Activated naive CD4-positive, alpha-beta T cell treated with Interleukin-2 at 50 U/mL for 16 hours (primary cell): ENCODE measurements at regions not wholly inside any gene's neighbourhood (a gene's known extent, or its start where the extent isn't known, plus 50 kb on each side); places are given as distances from the start of the nearest gene placed in this dataset.

Experiments used
- DNase-seq: peaks from one replicate; pipeline ENCODE4 v3.0.0-alpha.2; 2020

DNA sequence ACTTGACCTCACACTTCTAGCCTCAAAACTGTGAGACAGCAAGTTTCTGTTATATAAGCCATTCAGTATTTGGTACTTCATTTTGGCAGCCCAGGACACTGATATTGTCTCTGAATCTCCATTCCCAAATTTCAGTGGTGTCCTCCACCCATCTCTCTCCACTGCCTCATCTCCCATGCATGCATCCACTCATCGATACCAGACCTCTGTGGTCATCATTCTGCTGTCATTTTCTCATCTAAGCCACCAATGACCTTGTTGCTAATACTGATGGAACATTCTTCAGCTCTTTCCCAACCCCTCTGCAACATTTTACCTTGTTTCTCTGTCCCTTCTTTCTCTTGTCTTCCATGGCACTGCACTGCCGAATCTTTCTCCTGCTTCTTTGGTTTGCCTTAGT is 221.8 kb downstream of the SNX18 start:
- DNase-seq = no peak

DNA sequence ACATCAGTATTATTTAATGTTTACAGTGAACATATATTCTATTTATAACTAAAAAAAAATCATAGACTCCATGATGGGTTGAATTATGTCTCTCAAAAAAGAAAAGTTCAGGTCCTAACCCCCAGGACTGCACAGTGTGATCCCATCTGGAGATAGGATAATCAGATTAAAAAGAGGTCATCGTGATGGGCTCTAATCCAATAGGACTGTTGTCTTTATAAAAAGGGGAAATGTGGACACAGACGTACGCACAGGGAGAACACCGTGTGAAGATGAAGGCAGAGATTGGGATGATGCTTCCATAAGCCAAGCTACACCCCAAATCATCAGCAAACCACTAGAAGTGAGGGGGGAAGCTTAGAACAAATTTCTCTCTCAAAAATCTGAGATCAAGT is 221.4 kb downstream of the SNX18 start:
- no peak for DNase-seq

DNA sequence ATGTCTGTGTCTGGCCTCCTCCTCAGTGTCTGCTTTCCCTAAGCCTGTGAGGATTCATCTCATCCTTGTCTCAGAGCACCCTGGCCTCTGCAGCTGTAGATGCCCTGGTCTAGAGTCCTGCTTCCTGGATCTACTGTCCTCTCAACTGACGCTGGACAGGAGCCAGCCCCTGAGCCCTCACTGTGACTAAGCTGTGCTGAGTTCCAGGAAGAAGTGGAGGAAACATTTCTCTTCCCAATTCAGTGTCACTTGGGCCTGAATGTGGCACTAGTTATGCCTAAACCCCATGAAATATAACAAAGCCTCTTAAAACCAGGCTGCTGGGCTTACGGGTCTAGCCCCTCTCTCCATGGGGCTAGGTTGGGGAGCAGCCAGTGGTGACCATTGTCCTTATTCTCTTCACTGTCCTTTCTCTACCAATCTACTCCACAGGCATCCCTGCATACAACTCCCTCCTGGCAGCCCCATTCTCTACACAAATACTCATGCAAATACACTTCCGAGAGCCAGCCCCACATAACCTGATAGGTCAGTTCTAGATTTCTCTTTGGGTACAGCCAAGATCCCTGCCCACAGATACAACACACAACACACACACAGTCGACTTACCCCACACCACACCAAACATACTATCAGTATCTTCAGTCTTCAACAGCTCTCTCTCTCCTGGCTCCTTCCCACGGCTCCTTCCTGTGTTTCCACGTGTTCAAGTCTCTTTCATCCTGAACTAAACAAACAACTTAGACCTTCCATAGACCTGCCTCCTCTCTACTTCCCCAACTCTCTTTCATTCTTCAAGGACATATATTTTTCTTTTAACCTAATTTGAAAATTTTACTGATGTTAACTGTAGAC is 220.8 kb downstream of the SNX18 start:
- no peak for DNase-seq

DNA sequence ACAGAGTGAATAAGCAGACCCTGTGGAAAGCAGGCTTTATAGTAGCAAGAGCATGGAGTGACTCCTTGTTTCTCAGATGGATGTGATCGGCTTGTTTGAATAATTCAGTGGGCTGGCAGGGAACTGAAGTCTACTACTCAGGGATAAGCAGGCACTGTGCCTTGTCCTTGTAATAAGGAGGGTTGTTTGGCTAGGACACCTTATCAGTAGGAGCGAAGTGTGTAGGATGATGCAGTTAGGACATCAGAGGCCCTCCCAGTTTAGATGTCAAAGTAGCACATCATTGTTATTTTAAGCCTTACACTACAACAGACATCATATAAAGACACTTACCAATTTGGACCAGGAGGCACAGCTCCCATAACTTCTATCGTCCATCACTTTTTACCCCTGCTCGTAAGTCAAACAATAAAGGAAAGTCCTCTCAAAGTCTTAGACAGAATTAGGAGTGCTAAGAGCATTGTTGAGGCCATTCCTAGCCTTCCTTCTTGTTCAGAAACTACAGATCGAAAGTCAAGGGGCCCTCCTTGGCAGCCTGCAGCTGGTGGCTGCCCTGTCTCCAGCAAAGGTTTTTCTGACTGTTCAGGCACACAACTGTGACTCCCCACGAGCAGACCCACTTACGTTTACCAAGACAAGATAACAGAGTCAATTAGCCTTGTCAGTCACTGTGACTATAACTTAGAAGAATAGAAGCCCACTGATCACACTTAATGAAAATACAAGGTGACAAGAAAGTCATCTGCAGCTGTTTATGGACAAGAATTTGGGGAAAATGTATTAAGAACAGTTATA is 218.6 kb downstream of the SNX18 start:
- no peak for DNase-seq

DNA sequence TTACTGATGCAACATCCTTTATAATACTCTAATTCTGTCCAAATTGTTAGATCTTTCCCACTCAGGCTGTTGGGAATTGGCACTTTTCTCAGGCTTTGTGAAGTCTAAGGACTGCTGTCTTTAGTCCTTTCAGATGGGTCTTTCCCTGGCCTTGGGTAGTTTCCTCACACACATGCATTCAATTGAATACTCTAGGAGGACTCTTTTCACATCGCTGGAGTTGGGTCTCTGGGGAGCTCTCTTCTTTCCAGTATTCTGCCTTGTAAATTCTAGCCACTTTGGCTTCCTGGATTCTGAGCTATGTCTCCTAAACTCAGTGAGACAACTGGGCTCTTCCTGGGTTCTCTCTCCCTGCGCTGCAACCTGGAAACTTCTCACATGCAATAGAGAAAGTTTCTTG is 215.5 kb downstream of the SNX18 start:
- DNase-seq = no peak

DNA sequence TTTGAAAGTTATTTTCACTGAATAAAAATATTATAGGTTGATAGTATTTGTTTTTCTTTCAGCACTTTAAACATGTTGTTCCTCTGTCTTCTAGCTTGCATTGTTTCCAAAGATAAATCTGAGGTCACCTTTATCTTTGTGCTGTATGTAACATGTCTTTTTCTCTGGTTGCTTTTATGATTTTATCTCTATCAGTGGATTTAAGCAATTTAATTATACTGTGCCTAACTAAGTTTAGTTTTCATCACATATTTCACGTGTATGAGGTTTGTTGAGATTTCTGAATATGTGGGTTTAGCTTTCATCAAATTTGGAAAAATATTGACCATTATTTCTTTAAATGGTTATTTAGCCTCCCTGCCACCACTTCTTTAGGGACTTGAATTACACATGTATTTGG is 214.5 kb downstream of the SNX18 start:
- DNase-seq = no peak

DNA sequence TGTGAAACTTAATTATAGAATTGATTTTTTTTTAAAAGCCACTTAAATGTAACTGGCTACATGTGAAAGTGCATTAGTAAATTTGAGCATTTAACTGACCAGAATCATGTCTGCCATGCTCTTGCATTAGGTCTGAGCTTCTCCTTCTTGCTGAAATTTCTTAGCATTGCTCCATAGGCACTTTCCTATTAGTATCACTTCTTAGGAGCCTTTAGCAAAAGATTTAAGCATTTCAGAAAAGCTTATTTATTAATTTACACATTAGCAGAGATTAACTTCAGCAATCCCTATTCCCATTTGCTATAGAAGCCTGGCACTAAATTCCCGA is 211.0 kb downstream of the SNX18 start:
- DNase-seq = no peak

DNA sequence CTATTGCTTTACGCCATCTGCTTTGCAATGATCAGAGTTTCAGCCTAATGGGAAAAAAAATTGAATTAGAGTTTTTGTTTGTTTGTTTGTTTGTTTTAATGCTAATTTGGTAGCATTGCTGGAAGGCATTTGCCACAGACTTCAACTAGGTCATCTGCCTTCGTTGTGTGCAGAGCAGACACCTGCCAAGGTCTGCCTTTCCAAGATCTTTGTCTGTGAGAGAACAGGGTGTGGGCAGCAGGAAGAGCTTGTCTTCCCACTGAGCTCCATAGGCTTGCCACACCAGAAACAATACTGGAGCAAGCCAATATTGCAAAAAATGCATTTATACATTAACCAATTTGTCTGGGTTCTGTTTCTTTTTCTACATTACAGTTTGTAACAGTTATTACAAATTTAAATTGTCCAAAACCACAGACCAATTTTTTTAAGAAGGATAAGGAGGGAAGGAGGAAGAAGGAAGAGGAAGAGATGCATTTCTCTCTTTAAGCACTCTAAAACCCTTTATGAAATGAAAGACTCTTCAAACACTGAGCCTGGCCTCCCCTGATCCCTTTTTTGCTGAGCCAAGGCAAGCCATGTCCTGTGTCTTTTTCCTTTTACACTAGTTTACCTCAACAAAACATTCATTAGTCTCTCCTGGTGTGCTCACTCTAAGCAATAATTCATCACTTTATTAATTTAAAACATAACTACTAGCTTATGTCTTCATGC is 210.5 kb downstream of the SNX18 start:
- DNase-seq = no peak

DNA sequence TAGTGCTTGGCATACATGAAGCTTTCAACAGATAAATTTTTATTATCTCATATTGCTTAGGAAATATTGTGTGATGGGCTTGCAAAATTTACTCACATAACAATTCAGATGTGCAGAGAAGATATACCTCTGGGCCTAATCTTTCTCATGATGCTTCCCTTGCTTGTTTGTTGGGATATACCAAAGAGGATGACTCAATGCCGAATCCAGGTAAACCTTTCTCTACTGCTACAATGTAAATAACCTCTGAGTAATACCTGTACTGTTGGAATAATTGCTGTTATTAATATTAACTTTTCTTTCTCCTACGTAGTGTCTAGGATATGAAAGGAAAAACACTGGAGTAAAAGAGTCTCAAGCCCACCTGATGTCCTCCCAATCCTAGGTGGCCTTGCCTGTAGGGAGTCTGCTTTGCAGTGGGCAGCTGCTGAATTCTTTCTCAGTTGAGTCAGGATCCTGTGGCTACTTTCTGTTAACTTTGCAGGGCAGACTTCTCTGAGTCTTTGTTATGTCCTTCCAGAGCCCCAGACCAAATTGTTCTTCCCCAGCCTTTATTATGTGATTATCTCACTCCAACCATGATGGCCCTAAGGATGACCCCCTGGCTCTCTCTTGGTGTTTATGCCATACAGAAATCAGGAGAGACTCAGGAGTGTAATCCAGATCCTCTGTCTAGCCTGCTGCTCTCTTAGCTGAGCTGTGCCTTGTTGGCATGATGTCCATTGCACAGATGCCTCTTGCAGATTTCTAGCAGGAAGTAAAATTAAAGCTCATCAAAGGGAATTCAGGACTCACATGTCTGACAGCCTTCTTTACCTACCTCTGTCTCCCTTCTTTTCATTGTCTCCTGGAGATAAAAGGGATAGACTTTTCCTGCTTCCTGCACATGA is 208.1 kb downstream of the SNX18 start:
- no peak for DNase-seq

DNA sequence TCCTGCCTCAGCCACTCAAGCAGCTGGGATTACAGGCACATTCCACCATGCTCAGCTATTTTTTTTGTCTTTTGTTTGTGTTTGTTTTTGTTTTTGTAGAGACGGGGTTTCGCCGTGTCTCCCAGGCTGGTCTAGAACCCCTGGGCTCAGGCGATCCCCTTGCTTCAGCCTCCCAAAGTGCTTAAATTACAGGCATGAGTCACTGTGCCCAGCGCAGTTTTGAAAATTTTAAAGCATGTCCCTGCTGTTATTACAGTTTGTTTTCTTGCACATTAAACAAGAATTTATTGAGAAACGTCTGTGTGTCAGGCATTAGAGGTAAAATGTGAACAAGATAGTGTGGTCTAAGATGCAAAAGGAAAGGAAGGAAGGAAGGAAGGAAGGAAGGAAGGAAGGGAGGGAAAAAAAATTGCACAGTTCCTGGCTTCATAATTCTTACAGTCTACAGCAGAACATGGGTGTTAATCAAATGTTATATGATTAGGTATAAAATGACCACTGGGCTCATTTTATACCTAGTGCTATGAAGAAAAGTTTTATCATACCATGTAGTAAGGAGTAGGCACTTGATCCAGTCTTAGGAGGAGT is 205.4 kb downstream of the SNX18 start:
- DNase-seq = no peak

DNA sequence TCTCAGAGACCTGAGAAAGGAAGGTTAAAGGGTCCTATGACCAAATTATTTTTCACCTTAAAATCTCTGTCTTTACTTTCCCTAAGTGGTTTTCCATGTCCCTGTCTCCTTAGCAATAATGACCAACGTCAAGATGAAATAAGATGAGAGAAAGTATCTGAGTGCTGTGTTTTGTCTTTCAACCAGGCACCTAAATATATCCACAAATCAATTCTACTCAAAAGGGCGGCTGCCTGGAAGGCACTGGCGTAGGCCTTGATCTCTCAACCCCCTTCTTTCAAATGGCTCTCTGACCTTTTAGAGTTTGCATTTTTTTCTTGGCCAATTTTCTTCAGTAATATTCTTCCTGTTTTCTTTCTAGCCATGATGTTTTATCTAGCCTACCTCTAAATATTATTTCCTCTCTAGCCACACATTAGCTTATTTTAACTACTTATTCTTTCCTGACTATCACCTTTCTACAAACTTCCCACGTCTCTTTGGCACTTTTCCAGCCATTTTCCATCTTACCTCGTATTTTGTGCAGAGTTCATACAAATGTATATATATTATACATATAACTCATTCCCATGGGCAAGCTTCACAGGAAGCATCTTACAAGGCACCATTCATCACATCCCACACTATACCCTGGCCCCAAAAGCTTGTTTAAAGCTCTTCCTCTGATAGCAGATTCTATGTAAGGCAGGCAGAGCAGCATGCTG is 204.5 kb downstream of the SNX18 start:
- DNase-seq = no peak

DNA sequence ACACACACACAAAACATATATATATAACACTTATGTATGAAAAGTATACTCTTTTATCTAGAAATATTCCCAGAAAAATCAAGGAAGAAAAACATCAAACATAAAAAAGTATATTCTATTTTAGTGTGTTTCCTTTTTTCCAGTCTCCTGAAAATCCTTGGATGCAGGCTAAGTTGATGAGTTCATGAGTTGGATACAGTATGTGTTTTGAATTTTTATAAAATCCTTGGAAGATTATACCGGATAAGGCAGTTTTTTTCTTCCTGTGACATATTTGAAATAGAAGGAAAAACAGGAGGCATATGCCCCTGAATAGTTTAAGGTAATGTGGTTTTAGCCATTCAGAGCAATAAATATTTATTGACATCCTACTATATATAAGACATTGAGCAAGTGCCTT is 203.6 kb downstream of the SNX18 start:
- DNase-seq = no peak

DNA sequence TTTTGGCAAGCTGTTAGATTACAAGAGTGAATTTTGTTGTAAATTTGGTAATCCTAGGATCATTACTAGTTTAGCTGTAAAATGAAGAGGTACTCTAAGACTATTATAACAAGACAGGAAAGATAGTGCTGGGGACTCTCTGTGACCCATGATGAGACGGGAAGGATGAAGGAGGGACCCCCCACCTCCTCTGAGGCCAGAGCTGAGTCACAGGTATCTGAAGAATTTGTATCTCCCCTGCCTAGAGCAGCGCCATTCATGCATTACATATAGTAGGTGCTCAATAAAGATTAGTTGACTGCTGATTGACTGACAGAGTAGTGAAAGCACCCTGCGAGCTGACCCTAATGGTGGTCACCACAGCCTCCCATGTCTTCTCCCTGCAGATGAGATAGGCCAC is 202.8 kb downstream of the SNX18 start:
- DNase-seq = no peak

DNA sequence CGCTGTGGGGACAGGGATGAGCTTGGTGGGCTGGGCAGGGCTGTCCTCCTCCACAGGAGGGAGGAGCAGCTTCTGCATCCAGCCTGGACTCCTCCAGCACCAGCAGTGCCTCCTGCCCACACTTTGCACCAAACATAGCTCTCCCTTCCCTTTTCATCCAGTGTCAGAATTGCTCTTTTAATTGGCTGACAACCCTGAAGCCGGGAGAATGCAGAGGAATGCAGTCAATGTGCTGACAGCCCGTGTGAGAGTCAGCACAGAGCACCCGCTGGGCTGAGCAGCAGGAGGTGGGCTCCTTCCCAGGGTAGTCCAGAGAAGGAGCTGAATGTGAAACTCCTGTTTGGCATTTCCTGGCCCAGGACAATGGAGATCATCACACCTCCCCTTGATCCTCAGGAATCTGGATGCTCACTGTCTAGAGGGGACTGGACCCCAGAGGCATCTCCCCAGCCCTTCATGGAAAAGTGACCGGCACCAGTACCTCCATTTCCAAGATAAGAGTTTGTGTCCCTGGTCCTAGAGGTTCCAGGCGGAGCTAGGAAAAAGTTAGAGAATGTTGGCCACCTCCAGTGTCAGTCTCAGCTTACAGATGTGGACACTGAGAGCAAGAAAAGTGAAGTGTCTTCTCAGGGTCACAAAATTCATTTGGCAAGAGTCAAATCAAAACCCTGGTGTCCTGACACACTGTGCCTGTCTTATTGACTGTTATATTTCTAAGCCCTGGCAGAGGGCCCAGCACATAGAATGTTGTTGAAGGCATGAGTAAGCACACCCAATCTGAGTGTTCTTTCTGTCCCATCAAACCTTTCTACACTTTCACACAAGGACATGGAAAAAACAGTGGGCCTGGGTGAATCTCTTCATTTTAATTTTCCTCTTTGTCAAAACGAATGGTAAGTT is 202.1 kb downstream of the SNX18 start:
- DNase-seq = no peak

DNA sequence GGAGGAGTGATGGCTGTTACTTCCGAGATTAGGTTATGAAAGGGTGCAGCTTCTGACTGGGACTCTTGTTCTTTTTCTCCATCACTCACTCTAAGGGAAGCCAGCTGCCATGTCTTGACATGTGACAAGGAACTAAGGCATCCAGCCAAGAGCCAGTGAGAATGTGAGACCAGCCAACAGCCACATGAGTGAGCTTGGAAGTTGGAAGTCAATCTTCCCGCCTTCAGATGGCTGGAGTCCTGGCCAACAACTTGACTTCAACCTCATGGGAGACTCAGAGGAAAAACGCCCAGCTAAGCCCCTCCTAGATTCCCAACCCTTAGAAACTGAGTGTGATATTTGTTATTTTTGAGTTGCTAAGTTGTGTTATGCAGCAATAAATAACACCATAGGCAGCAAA is 201.1 kb downstream of the SNX18 start:
- no peak for DNase-seq

DNA sequence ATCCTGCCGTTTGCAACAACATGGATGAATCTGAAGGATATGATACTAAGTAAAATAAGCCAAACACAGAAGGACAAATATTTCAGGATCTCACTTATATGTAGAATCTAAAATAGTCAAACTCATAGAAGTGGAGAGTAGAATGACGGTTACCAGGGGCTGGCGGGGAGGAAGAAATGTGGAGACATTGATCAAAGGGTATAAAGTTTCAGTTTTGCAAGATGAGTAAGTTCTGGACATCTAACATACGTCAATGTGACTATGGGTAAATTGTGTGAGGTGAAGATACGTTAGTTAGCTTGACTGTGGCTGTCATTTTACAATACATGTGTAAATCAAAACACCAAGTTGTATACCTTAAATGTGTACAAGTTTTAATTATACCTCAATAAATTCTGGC is 200.3 kb downstream of the SNX18 start:
- DNase-seq = peak; percentile 8

DNA sequence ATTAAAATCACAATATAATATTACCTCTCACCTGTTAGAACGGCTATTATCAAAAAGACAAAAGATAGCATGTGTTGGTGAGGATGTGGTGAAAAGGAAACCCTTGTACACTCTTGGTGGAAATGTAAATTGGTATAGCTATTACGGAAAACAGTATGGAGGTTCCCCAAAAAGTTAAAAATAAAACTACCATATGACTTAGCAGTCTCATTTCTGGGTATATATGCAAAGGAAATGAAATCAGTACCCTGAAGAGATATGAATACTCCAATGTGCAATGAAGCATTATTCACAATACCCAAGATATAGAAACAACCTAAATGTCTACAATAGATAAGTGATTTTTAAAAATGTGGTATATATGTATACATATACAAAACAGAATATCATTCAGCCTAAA is 199.9 kb downstream of the SNX18 start:
- no peak for DNase-seq

DNA sequence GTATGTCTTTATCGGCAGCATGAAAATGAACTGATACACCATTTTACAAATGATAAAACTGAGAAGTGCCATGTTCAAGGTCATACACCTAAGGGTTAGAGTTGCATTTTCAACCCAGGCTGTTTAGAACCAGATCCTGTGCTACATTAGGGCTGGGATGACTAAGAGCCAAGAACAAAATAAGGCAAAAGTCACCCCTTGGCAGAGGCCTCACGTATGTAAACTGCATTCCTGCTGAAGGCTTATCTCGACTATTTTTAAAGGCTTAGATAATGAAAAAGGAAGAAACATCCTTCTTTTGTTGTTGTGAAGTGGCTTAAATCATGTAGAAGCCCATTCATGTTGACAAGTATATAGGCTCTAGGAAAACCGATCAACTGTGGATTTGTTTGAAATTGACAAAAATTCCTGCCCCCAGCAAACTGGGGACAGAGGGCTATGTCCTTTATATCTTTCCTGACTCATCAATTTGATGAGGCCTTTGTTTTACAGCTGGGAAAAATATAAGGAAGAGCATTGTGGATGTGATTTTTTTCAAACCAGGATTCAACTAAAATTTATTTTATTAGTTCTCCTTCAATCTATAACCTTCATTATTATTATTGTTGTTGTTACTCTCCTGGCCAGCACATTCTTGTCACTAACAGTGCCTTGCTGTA is 196.5 kb downstream of the SNX18 start:
- DNase-seq = no peak

DNA sequence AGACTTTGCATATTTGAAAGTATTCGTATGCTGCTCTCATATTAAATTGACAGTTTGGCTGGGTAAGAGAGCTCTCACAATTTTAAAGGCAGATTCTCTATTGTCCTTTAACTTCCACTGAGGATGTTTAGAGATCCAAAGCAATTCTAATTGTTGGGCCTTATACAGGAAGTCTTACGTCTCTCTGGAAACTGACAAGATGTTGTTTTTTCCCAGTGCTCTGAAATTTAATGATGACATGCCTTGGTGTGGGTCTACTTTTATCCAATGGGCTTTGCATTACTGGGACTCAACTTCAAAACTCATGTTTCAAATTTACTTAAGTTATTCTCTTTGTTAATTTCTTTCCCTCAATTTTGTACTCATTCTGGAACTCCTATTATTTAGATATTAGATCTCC is 191.5 kb downstream of the SNX18 start:
- DNase-seq = no peak

DNA sequence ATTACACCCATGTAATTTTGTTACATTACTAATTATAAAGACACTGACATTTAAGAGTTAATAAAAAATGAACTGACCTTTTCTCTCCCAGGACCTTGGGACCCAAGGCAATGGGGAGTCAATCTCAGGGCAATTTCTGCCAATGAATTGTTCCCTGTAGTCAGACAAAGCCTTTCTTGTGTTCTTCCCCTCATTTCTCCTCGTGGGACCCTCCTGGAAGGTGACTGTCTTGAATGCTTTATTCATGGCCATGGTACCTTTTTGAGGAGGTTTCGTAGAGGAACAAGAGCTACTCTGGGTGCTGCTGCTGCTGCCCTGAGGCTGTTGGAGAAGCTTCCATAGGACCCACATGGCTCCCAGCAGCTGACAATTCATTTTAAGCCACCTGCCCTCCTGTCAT is 190.3 kb downstream of the SNX18 start:
- DNase-seq = no peak
